Skeletal muscle tissue (tissue), 3 donors: ENCODE measurements at regions not wholly inside any gene's neighbourhood (a gene's known extent, or its start where the extent isn't known, plus 50 kb on each side); places are given as distances from the start of the nearest gene placed in this dataset.

ENCODE experiments used
- H3K27ac ChIP-seq: one replicate; pipeline ENCODE4 v1.7.0; 2013; ENCODE audit warnings: mild to moderate bottlenecking, low read depth, low read length, inconsistent platforms
- H3K27me3 ChIP-seq, 3 donors: one replicate each; pipeline ENCODE4 v1.7.0; 2013; ENCODE audit warnings: low read length in 3 of 3; ENCODE audit not compliant: control insufficient read depth in 3 of 3, insufficient read depth in 3 of 3
- H3K36me3 ChIP-seq, 3 donors: one replicate each; pipeline ENCODE4 v1.7.0; 2013; ENCODE audit warnings: low read length in 3 of 3; ENCODE audit not compliant: control insufficient read depth in 3 of 3, insufficient read depth in 3 of 3
- H3K4me1 ChIP-seq, 3 donors: one replicate each; pipeline ENCODE4 v1.7.0; 2013; ENCODE audit warnings: low read length in 3 of 3, mild to moderate bottlenecking in 3 of 3; ENCODE audit not compliant: control insufficient read depth in 3 of 3, insufficient read depth in 3 of 3
- H3K4me3 ChIP-seq, 3 donors: one replicate each; pipeline ENCODE4 v1.7.0; 2013; ENCODE audit warnings: low read length in 3 of 3
- H3K9ac ChIP-seq, 3 donors: one replicate each; pipeline ENCODE4 v1.7.0; 2013; ENCODE audit warnings: low read length in 3 of 3, mild to moderate bottlenecking in 3 of 3, moderate library complexity in 2 of 3, low read depth in 1 of 3
- H3K9me3 ChIP-seq, 3 donors: one replicate each; pipeline ENCODE4 v1.7.0; 2013; ENCODE audit warnings: low read length in 3 of 3; ENCODE audit not compliant: control insufficient read depth in 3 of 3
- donor health status: Osteomylitis.

DNA sequence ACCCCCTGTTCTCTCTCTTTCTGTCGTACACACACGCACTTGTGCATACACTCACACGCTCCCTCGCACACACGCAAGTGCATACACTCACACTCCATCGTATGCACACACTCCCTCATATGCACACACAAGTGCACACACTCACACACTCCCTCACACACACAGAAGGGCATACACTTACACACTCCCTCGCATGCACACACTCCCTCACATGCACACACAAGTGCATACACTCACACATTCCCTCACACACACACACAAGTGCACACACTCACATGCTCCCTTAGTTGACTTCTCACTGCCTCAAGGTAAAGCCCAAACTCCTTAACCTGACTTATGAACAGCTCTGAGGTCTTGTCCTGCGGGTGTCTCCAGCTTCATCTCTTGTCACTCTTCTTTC lies 78.7 kb downstream of the NOG start:
- H3K27me3 ChIP-seq: peaks cover 0 to 11% (median 6%) of the 10 kb centered on the region in 3 donors
- no peak overlapping the region for H3K9ac ChIP-seq
- H3K4me3 ChIP-seq: no peak overlapping the region
- H3K36me3 ChIP-seq: no peaks in the 10 kb centered on the region
- no peaks in the 10 kb centered on the region for H3K4me1 ChIP-seq
- H3K9me3 ChIP-seq: no peaks in the 10 kb centered on the region
- H3K27ac ChIP-seq: no peak overlapping the region

DNA sequence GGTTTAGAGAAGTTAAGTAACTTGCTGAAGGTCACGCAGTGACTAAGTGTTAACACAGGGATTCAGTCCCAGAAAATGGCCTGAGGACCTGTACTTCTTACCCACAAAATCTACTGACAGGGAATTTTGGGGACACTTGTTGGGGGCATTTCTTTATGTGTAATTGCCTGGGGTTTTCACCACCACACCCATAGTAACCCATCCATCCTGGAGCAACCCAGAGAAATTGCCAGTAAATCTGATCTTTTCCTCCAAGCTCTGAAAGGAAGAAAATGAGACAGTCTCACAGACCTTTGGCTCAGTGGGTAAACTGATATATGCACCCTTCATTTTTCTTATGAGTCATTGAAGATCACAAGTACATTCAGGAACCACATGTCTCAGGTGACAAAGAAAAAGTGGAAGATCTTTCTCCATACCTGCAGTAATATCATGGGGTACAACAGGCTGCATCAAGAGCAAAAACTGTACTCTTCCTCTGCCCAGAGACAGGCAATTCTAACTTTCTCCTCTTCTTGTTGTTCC lies 81.0 kb downstream of the NOG start:
- Histone ChIP-seq H3K27me3 (peaks cover 6 to 15% (median 14%) of the 10 kb centered on the region in 3 donors), H3K36me3 (no peaks in the 10 kb centered on the region), H3K27ac (no peak overlapping the region), H3K4me3 (no peak overlapping the region), H3K9me3 (no peaks in the 10 kb centered on the region), H3K9ac (no peak overlapping the region), H3K4me1 (peaks cover 4 to 6% (median 6%) of the 10 kb centered on the region in 3 donors)

DNA sequence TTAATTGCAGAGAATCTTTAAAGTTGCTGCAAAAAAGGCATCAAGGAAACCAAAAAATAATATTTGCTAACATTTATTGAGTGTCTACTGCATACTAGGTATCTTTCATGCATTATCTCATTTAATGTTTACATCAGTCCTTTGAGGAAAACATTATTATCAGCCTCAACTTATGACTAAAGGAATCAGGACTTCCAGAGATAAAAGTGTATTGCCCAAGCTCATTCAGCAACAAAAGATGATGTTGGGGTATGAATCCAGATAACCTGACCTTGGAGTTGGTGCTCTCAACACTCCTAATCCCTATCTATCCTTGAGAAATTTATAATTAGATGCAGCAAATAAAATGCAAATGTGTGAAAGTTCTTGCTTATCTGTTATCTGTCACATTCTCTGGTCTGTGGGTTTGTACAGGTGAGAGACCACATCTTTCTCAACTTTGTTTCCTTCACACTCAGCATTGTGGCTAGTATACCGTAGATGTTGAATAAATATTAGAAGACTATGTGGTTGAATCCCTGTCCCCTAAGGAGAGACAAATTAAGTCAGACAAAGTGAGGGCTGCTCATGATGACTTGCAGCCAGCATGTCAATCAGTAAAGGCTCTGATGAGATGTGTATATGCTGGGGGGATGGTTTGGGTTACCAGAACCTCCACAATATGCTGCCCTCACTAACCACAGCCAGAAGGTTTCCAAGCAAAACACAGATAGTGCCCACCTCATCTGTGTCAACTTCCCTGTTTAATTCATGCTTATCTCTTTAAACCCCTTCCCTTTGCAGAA lies 82.6 kb downstream of the NOG start:
- no peak overlapping the region for H3K4me3 ChIP-seq
- no peaks in the 10 kb centered on the region for H3K9me3 ChIP-seq
- H3K27me3 ChIP-seq: peaks cover 8 to 19% (median 18%) of the 10 kb centered on the region in 3 donors
- no peak overlapping the region for H3K9ac ChIP-seq
- H3K27ac ChIP-seq: no peak overlapping the region
- H3K36me3 ChIP-seq: no peaks in the 10 kb centered on the region
- H3K4me1 ChIP-seq: peaks cover 5 to 6% (median 6%) of the 10 kb centered on the region in 3 donors

DNA sequence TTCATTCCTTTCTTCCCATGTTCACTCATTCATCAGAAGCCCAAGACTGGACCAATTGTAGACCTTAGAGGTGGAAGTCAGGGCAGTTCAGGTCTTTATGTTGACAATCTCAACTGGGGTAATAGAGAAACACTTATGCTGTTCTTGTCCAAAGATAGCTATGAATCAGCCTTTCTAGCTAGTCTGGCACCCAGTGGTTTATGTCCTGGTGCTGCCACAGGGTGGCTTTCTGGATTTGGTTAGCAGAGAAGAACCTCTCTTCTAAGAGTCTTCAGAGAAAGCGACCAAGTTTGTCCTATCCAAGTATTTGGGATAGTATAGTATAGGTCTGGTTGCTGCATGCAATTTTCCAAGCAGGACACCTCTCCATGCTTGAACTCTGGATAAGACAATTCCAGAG lies 83.3 kb downstream of the NOG start:
- Histone ChIP-seq H3K9ac (no peak overlapping the region), H3K4me1 (peaks cover 6 to 11% (median 6%) of the 10 kb centered on the region in 3 donors), H3K4me3 (no peak overlapping the region), H3K36me3 (no peaks in the 10 kb centered on the region), H3K27me3 (peaks cover 8 to 19% (median 18%) of the 10 kb centered on the region in 3 donors), H3K9me3 (no peaks in the 10 kb centered on the region), H3K27ac (no peak overlapping the region)

DNA sequence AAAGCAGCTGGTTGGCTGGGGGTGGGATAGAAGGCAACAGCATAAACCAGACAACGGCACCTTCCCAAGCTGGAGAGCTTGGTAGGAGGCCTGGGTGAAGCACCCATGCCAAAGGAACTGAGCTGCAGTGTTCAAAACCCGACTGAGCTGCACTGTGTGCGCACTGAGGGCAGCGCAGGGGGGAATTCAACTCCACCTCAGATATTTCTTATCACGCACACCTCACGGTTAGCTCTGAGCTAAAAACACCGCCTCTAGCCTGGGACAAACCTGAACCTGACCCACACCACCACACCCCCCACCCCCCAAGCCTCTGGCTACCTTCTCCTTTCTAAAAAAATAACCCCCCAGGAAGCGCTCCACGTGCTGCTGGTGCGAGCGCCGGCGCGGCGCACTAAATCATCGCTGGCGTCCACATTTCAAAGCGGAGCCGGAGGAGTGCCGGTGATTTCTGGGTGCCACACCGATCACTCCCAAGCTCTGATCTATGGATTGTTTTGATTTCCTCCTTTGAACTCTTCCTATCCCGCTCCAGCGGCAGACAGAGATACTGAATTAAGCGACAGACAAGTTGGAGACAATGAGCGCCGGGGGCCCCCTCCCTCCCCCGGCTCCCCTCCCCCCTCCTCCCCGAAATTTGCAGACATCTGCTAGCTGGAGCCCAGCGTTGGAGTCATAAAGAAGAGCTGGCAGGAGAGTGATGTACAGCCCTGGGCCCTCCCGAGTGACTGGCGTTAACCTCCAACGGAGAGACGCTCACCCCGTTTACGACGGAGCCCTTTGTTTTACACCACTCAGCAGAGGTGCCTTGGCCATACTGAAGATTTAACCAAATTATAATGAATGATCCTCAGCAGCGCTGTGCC lies 85.0 kb downstream of the NOG start:
- peaks cover 8 to 14% (median 11%) of the 10 kb centered on the region in 3 donors for H3K27me3 ChIP-seq
- H3K9ac ChIP-seq: peak overlapping the region; percentile 24 to 68 (median 60)
- H3K9me3 ChIP-seq: no peaks in the 10 kb centered on the region
- no peaks in the 10 kb centered on the region for H3K36me3 ChIP-seq
- peaks cover 6 to 11% (median 6%) of the 10 kb centered on the region in 3 donors for H3K4me1 ChIP-seq
- H3K4me3 ChIP-seq: peak overlapping the region; percentile 44 to 72 (median 68)
- no peak overlapping the region for H3K27ac ChIP-seq

DNA sequence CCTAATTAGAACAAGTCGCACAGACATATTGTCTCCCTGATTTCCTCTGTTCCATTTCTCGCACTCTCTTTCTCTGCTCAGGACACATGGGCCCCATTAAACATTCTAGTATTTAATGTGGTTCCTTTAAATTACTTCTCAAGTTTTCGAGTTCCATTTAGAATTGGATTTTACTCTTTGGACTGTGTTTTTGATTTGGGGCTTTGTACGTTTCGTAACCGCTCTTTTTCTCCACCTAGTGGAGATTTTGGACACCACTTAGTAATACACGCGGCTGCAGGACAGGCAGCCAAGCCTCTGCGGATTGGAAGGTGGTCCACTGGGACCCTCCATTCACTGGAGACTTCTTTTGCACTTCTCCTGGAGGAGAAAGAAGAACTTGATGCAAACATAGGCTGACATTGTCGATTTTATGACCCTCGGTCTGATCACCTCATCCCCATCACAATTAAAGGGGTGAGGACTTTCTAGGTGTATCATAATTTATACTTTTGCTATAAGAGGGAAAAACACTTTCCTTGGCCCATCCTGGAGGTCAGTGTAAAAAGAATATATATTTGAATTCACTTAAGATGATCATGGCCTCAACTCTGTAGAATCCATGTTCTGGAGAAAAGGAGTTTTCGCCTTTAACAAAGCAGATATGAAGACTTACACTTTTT lies 85.7 kb downstream of the NOG start:
- Histone ChIP-seq H3K27me3 (peaks cover 8 to 14% (median 11%) of the 10 kb centered on the region in 3 donors), H3K9me3 (no peaks in the 10 kb centered on the region), H3K9ac (peak overlapping the region; percentile 24 to 68 (median 60))

DNA sequence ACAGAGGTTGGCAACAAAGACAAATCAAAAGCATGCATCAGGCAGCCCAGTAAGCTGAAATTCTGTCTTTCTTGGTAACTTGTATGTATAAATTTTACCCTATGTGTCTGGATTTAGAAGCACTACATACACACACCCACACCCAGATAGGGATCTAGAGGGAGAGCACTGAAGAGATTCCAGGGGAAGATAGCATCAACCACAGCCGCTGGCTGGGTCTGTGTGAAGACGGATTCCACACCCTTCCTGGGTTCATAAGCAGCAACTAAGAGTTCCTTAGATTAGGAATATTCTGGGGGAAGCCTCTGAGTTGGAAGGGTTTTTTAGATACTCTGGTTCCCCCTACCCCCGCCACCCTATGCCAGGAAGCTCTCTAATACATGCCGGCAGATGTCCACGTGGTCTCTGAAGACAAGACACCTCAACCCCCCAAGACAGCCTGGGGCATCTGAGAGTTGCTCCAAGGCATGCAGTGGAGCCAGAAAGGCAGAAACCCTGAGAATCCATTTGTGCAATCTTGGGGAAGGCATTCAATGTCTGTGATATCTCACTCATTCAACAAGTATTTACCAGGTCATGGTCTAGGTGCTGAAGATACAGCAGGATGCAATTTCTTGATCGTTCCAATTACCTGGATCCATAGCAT lies 86.4 kb downstream of the NOG start:
- H3K27me3 ChIP-seq: peaks cover 8 to 14% (median 11%) of the 10 kb centered on the region in 3 donors
- H3K27ac ChIP-seq: no peak overlapping the region
- H3K4me3 ChIP-seq: no peak overlapping the region
- peaks cover 6 to 11% (median 6%) of the 10 kb centered on the region in 3 donors for H3K4me1 ChIP-seq
- no peak overlapping the region for H3K9ac ChIP-seq
- no peaks in the 10 kb centered on the region for H3K36me3 ChIP-seq
- H3K9me3 ChIP-seq: no peaks in the 10 kb centered on the region

More for the DNA sequence above, 85.7 kb downstream of the NOG start:
- peak overlapping the region; percentile 44 to 72 (median 68) for H3K4me3 ChIP-seq
- no peak overlapping the region for H3K27ac ChIP-seq
- H3K36me3 ChIP-seq: no peaks in the 10 kb centered on the region
- peaks cover 6 to 11% (median 6%) of the 10 kb centered on the region in 3 donors for H3K4me1 ChIP-seq

DNA sequence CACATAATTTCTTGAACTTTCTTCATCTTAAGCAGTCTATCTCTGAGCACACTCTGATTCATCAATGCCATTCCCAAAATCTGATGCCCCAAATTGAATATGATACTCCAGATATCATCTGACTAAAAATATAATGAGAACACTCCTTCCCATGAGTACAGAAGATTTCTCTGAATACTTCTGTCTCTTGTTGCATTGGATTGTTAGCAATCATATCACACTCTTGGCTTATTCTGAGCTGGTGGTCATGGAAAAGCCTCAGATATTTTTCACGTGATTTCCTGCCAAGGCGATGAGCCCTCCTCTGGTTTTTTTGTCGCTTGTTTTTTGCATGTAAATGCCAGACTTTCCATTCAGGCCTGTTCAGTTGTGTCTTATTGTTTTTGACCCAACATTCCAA lies 87.2 kb downstream of the NOG start:
- Histone ChIP-seq H3K9ac (no peak overlapping the region), H3K36me3 (no peaks in the 10 kb centered on the region)

DNA sequence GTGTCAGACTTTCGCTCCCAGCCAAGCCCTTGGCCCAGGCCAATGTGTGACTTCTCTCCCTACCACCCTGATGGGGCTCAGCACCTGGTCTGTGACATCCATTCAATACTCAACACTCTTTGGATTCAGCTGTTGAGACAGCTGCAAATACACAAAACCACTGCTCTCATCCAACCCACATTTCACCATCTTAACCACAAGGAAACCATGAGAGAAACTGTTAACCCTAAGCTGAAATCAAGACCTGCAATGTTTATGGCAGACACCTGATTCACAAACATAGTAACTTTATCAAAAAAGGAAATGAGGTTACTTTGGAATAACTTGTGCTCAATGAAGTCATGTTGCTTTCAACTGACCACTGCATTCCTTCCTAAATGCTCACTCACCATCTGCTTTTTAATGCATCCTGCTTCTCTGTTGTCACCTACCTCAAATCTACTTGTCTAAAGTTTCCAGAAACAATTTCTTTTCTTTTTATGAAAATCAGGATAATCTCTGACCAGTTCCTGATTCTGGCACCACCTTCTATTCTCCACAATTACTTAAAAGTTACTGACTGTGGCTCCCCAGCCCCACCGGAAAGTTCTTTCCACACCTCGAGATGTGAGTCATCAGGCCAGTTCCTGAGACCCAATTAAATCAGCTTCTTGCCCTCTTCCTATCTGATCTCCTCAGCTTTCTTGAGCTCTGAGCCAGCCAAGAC lies 88.2 kb downstream of the NOG start:
- Histone ChIP-seq H3K9me3 (no peaks in the 10 kb centered on the region), H3K4me1 (peaks cover 6 to 11% (median 6%) of the 10 kb centered on the region in 3 donors), H3K36me3 (no peaks in the 10 kb centered on the region), H3K27me3 (peaks cover 8 to 12% (median 8%) of the 10 kb centered on the region in 3 donors), H3K27ac (no peak overlapping the region), H3K4me3 (no peak overlapping the region), H3K9ac (no peak overlapping the region)

More for the DNA sequence above, 87.2 kb downstream of the NOG start:
- H3K27ac ChIP-seq: no peak overlapping the region
- no peaks in the 10 kb centered on the region for H3K9me3 ChIP-seq
- peaks cover 6 to 11% (median 6%) of the 10 kb centered on the region in 3 donors for H3K4me1 ChIP-seq
- no peak overlapping the region for H3K4me3 ChIP-seq
- peaks cover 8 to 14% (median 8%) of the 10 kb centered on the region in 3 donors for H3K27me3 ChIP-seq
